Endodermal cell (in vitro differentiated cells): ENCODE measurements at regions not wholly inside any gene's neighbourhood (a gene's known extent, or its start where the extent isn't known, plus 50 kb on each side); places are given as distances from the start of the nearest gene placed in this dataset.

Source experiments
- DNase-seq: peaks from one replicate; pipeline ENCODE4 v3.0.0-alpha.2; 2017
- H3K27ac ChIP-seq: 2 replicates; pipeline ENCODE4 v1.5.1; 2013; ENCODE audit warnings: mild to moderate bottlenecking, low read depth, low read length, moderate library complexity
- H3K27me3 ChIP-seq: 2 replicates; pipeline ENCODE4 v1.6.1; 2013; ENCODE audit warnings: mild to moderate bottlenecking, low read length, moderate library complexity; ENCODE audit not compliant: insufficient read depth, control insufficient read depth, poor library complexity, severe bottlenecking
- H3K36me3 ChIP-seq: 2 replicates; pipeline ENCODE4 v1.7.0; 2013; ENCODE audit warnings: mild to moderate bottlenecking, low read length, moderate library complexity; ENCODE audit not compliant: control insufficient read depth, insufficient read depth
- H3K4me1 ChIP-seq: one replicate; pipeline ENCODE4 v1.7.0; 2013; ENCODE audit warnings: low read length; ENCODE audit not compliant: control insufficient read depth, insufficient read depth
- H3K4me3 ChIP-seq: 2 replicates; pipeline ENCODE4 v1.5.1; 2013; ENCODE audit warnings: mild to moderate bottlenecking, low read length, moderate library complexity
- H3K9ac ChIP-seq: 2 replicates; pipeline ENCODE4 v1.6.1; 2013; ENCODE audit warnings: mild to moderate bottlenecking, low read length, moderate library complexity; ENCODE audit not compliant: poor library complexity, severe bottlenecking; ENCODE audit errors: extremely low read depth
- H3K9me3 ChIP-seq: 2 replicates; pipeline ENCODE4 v1.6.1; 2013; ENCODE audit warnings: mild to moderate bottlenecking, low read length, moderate library complexity; ENCODE audit not compliant: control insufficient read depth
- H3K27ac Mint-ChIP-seq: 2 replicates; pipeline ENCODE4 v1.8.0; 2020; ENCODE audit warnings: mixed read lengths
- H3K27me3 Mint-ChIP-seq: 2 replicates; pipeline ENCODE4 v1.8.0; 2021; ENCODE audit warnings: mild to moderate bottlenecking, mixed read lengths; ENCODE audit not compliant: insufficient read depth
- H3K36me3 Mint-ChIP-seq: 2 replicates; pipeline ENCODE4 v1.8.0; 2020; ENCODE audit warnings: low read depth, mixed read lengths
- H3K4me1 Mint-ChIP-seq: 2 replicates; pipeline ENCODE4 v1.8.0; 2020; ENCODE audit warnings: mixed read lengths
- H3K4me3 Mint-ChIP-seq: 2 replicates; pipeline ENCODE4 v1.8.0; 2020; ENCODE audit warnings: mild to moderate bottlenecking, moderate library complexity, mixed read lengths
- H3K9me3 Mint-ChIP-seq: 2 replicates; pipeline ENCODE4 v1.8.0; 2020; ENCODE audit warnings: mild to moderate bottlenecking, mixed read lengths
- CTCF ChIP-seq: fragments of 200-600 bp; sonication (generic); conservative IDR thresholded peaks from 2 replicates; pipeline ENCODE4 v1.5.0; 2021; ENCODE audit warnings: antibody characterized with exemption, mild to moderate bottlenecking
- WGBS, 2 experiments: methylation state at CpG; one replicate each; pipeline versions ENCODE4 v1.1.5 to v1.1.7; 2013; ENCODE audit warnings: missing lambda C conversion rate in 2 of 2, mixed read lengths in 1 of 2; ENCODE audit not compliant: insufficient coverage in 1 of 2, insufficient read length in 1 of 2; 5-methylcytosine and 5-hydroxymethylcytosine counted together

GRCh38 chr12:94705676-94706075 lies 55.3 kb upstream of the TMCC3 start:
- Mint-ChIP-seq H3K27me3 (peaks cover 12% of the 10 kb centered on the region), H3K4me3 (no peak overlapping the region), H3K9me3 (no peaks in the 10 kb centered on the region), H3K4me1 (peaks cover 11% of the 10 kb centered on the region), H3K27ac (no peak overlapping the region), H3K36me3 (no peaks in the 10 kb centered on the region)
- no peaks in the 10 kb centered on the region for H3K9me3 ChIP-seq
- no peak for DNase-seq
- H3K9ac ChIP-seq: no peak overlapping the region
- H3K27ac ChIP-seq: no peak overlapping the region
- TF ChIP-seq CTCF: no peak
- H3K4me1 ChIP-seq: peaks cover 4% of the 10 kb centered on the region
- WGBS, 2 experiments: 90 to 100% methylated on average over 4 of the region's 4 CpGs
- no peaks in the 10 kb centered on the region for H3K27me3 ChIP-seq
- H3K36me3 ChIP-seq: no peaks in the 10 kb centered on the region
- H3K4me3 ChIP-seq: no peak overlapping the region

- H3K9ac ChIP-seq: no peak overlapping the region
- DNase-seq: no peak
- H3K4me3 ChIP-seq: peak overlapping the region; percentile 15
- H3K36me3 Mint-ChIP-seq: no peaks in the 10 kb centered on the region
- H3K27ac Mint-ChIP-seq: peak overlapping the region; percentile 27
- no peak for TF ChIP-seq CTCF
- WGBS, 2 experiments: 91 to 92% methylated on average over 7 to 9 of the region's 9 CpGs
- H3K4me1 Mint-ChIP-seq: peaks cover 11% of the 10 kb centered on the region
- no peaks in the 10 kb centered on the region for H3K9me3 ChIP-seq
- H3K36me3 ChIP-seq: no peaks in the 10 kb centered on the region
- H3K4me1 ChIP-seq: peaks cover 4% of the 10 kb centered on the region
- H3K27me3 ChIP-seq: no peaks in the 10 kb centered on the region
- H3K9me3 Mint-ChIP-seq: peaks cover under 1% of the 10 kb centered on the region
- H3K4me3 Mint-ChIP-seq: no peak overlapping the region
- no peak overlapping the region for H3K27ac ChIP-seq
- H3K27me3 Mint-ChIP-seq: peaks cover 10% of the 10 kb centered on the region
Measured at GRCh38 chr12:94704452-94705306, 54.3 kb upstream of the TMCC3 start.

DNA sequence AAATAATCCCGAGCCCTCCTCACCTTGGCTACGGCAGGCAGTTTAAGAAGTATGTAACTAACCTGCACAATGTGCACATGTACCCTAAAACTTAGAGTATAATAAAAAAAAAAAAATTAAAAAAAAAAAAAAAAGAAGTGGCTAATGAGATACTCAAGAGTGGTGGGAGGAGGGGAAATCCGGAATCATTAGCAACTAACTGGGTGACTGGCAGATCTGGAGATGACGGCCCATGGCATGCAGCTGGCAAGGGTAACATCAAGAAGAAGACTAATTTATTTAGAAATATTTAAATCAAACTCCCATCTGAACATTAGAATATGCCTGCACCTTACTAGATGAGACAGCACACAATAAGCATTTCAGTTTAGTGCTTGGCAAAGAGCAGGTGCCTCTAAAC lies 52.3 kb upstream of the TMCC3 start:
- no peak for DNase-seq
- WGBS, 2 experiments: 89% methylated on average over 4 of the region's 4 CpGs; no CpG with 5 or more reads in 1 of the 2 experiments
- Histone ChIP-seq H3K4me3 (no peak overlapping the region), H3K36me3 (no peaks in the 10 kb centered on the region), H3K27me3 (no peaks in the 10 kb centered on the region), H3K27ac (no peak overlapping the region), H3K9ac (no peak overlapping the region), H3K9me3 (no peaks in the 10 kb centered on the region), H3K4me1 (peaks cover 4% of the 10 kb centered on the region)
- TF ChIP-seq CTCF: no peak
- Mint-ChIP-seq H3K9me3 (peaks cover 9% of the 10 kb centered on the region), H3K27me3 (peaks cover 11% of the 10 kb centered on the region), H3K4me3 (no peak overlapping the region), H3K36me3 (no peaks in the 10 kb centered on the region), H3K27ac (no peak overlapping the region), H3K4me1 (peaks cover 11% of the 10 kb centered on the region)
